GM21529 (cell line): ENCODE measurements at regions not wholly inside any gene's neighbourhood (a gene's known extent, or its start where the extent isn't known, plus 50 kb on each side); places are given as distances from the start of the nearest gene placed in this dataset.

Source experiments
- ATAC-seq: cut with Tn5 transposase; IDR thresholded peaks from one replicate; pipeline ENCODE4 v1.9.1; 2021; ENCODE audit not compliant: unreplicated experiment

DNA sequence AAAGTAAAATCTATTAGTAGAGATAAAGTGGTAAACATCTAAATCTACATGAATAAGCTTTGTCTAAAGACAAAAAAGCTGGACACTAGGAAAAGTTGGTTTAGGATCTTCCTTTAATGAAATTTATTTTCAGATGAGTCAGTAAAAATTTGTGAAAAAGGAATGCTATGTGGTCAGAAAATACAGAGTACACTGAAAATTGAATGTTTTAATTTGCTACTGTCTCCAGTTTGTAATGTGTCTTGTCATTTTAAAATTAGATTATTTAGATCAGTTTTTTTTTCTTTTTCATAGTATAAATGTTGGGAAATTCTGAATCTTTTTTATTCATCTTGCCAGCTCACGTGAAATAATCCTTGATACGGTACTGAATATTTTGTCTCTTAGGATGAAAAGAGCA, 56.9 kb downstream of the SLITRK6 start:
- ATAC-seq: no peak

DNA sequence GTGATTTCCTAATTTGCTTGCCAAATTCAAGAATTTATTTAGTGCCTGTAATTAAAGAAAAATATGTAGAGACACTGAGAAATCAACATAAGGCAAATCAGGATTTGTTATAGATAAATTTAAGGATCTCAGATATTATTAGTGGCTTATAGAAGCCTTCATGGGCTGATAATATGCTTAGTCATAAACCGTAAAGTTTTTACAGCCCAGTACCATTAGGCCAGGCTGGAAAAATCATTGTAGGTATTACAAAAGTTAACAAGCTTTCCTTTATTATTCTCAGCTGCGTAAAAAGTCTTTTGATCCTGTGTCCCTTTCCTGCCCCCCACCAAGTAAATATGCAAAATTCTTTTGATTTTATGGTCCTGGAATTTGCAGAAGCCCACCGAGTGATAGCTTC, 58.2 kb downstream of the SLITRK6 start:
- ATAC-seq: no peak

DNA sequence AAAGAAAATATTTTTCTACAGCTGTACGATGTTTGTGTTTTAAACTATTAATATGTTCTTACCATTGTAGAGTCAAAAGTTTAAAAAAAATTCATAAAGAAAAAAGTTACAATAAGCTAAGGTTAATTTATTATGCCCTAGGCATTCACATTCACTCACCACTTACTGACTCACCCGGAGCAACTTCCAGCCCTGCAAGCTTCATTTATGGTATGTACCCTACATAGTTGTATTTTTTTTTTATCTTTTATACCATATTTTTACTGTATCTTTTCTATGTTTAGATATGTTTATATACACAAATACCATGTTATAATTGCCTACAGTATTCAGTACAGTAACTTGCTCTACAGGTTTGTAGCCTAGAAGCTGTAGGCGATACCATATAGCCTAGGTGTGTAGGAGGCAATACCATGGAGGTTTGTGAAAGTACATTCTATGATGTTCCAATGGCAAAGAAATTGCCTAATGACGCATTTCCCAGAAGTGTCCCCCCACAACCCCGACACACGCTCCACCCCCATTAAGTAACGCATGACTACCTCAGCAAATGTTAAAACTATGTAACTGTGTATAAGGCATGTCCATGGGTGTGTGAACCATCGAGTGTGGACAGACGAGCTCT, 60.4 kb downstream of the SLITRK6 start:
- ATAC-seq: no peak

DNA sequence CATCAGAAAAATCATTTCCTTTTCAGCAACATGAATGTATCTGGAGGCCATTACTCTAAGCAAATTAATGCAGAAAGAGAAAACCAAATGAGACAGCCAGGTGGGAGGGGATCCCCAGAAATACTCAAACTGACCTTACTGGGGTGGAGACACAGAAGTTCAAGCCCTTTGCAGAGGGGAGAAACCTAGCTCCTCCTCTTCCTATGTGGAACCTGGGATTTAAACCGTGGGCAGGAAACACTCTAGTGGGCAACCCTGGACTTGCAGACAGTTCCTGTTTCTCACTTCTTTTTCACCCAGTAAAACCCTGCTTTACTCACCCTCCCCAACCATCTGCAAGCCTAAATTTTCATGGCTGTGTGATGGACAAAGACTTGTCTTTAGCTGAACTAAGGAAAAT, 61.3 kb downstream of the SLITRK6 start:
- ATAC-seq: no peak

DNA sequence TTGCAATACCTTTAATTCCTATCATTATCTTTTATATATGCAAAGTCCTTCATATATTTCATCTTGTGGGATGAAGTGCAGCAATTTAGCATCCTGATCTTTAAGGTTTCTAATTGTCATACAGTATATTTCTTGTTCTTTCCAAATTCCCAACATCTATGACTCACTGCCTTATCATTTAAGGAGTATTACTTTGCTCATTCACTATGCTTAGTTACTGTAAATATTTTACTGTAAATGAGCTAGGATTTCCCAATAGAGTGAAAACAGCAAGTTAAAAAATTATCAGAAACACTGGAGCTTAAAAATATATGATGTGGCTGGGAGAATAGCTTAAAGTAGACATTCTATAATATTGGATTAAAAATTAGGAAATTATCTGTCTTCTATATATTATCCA, 69.9 kb downstream of the SLITRK6 start:
- no peak for ATAC-seq

DNA sequence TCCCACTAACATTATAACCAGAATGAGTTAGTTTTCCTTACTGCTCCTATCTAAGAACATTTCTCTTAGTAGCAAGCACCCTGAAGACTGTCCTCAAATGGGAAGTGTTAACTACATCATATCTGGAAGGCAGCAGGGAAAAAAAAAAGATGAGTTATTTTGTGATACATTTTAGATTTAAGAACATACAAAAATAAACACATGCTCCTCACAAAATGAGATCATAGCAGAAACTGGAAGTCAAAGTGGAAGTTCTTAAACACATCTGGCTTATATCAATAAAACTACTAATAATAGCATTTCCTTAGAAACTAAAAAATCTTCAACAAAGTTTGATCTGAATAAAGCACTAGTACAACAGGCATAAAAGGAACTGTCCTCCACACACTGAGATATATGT, 70.4 kb downstream of the SLITRK6 start:
- no peak for ATAC-seq

DNA sequence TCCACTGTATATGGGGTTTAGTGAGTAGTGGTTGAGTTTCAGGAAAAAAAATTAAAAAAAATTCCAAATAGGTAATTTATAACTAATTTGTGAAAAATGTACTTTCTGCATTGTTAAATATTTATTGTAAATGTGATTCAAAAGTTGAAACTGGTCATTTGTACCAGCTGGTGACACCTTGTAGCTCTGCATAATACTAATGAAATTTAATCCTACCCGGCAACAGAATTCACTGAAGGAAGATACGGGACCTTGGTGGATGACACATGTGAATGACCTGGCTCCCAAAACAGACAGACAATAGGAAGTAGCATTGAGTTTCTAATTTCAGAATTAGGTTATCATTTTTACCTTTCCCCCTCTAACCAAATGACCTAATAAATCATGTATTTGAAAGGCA, 73.8 kb downstream of the SLITRK6 start:
- no peak for ATAC-seq

DNA sequence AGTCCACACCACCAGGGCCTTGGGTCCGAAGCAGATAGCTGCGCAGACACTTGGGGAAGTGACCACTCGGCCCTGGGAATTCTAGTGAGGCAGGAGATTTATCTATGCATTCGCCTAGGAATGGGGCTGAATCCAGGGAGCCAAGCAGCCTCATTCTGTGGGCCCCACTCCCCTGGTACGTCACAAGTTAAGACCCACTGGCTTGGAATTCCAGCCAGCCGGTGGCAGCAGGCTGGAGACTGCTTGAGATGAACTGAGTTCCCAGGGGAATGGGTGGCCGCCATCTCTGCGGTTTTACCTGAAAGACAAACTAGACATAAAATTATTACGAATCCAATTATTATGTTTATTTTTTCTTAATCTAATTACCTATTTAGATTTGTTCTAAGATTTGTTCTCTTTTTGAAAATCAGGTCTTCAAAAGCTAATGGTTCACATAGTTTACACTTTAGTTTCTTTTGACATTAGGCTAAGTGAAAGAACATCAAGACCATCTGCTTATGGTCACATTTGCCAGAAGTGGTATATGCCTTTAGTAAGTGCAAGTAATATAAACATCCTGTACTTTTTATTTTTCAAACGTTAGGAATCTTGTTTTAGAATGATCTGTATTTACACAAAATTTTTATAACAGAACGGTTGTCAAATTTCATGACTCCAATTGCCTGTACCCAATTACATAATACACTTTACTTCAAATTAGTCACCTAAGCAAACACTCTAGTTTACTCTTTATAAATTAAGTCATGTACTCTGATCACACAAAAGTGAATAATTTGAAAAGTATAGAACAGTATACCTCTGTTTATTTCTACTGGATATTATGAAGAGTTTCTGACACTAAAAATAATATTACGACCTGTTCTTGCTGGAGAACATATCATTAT, 74.4 kb downstream of the SLITRK6 start:
- no peak for ATAC-seq

DNA sequence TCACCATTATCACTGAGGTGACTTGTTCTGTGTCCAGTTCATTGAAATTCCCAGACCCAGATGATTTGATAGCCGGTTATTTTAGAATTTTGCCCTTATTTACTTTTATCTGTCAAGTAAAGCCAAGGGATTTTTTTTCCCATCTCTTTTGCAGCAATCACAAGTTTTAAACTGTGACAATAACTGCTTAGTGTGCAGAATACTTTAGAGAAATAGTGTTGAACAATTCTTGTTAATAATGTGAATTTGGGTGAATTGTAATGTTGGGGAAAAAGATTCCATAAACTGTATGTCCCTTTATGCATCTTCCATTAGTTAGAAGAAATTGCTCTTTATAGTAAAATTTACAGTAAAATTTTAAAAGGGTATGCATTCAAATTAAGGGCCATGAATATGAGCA, 79.5 kb downstream of the SLITRK6 start:
- no peak for ATAC-seq

DNA sequence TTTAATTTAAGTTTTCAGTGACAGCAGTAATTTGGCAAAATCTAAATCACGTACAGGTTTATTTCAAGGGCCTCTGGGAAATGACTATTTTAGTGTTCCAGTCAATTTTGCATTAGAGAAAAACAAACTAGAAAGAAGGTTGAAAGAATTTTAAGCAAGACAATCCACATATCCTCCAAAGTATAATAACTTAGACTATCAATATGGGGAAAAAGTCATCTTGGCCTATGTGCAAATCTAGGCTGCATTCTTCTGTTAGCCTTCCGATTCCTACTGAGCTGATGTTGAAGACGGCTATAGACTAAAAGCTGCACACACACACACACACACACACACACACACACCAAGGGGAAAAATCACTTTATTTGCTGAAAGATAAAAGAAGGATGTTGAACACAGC, 81.3 kb downstream of the SLITRK6 start:
- ATAC-seq: no peak

DNA sequence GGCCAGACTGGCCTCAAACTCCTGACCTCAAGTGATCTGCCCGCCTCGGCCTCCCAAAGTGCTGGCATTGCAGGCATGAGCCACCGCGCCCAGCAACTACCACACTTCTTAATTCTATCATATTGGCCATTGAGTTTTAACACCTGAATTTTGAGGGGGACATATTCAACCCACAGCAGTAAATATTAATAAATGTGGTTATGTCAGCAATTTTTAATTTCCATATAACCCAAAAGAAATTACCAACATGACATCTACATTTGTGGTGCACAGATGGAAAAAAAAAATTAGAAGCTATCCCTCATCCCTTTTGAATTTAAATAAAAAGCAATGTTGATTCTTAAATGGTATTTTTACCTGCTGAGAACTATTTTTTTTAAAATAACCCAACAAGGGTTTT, 88.7 kb downstream of the SLITRK6 start:
- no peak for ATAC-seq

DNA sequence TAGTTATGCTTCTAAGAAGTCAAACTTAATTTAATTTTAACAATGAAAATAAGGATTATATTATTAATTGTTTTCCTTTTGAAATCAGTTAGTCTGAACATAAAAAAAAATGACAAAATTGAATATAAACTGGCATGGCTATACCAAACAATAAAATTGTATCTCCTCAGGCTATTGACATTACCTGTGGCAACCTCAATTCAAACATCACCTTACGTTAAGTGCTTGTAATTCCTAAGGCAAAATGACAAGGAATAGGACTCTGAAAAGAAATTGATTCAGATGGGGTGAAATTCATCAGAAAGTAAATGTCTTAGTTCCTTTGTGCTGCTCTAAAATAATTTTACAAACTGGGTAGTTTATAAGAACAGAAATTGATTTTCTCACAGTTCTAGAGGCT, 89.5 kb downstream of the SLITRK6 start:
- no peak for ATAC-seq

DNA sequence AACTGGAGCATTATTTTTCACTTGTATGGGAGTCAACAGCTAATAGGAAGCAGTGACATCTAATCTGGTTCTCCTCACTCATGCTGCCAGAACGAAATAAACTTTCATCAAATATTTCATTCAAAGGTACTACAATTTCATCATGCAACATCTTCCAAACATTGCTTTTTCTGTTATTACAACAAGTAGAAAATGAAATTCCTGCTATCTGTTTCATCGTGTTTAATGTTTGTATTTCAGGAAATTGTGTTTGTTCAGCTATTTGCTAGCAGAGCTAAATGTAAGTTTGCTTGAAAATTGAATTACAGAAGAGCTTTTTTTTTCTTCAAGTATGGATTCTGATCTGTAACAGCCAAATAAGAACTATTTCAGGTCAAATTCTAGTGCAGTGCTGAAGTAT, 90.1 kb downstream of the SLITRK6 start:
- ATAC-seq: no peak

DNA sequence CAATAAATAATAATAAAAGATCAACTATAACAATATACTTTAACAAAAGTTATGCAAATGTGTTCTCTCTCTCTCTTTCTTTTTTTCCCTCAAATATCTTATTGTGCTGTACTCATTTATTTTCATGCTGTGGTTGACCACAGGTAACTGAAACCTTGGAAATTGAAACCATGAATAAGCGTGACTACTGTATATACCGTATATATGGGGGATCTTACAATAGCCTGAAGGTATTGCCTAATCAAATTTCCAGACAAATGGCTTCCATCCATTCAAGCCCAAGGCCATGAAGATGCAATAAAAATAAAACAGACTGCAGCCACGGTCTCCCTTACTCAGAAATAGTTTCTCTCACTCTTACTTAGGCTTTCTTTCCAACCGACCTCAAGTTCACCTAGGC, 98.3 kb downstream of the SLITRK6 start:
- ATAC-seq: no peak

DNA sequence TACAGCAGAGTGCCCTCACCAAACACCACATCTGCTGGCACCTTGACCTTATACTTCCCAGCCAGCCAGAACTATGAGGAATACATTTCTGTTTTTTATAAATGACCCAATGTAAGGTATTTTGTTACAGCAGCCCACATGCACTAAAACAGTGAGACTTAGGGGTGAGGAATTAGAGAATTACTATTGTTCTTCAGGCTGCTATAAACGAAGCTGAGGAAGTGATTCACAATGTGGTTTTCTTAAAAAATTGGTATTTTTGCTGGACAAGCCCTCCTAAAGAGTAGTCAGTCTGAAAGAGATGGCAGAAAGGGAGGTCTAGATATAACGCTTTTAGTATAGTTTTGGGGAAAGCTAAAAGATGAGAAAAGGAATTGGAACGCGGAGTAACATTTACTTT, 101.0 kb downstream of the SLITRK6 start:
- no peak for ATAC-seq

DNA sequence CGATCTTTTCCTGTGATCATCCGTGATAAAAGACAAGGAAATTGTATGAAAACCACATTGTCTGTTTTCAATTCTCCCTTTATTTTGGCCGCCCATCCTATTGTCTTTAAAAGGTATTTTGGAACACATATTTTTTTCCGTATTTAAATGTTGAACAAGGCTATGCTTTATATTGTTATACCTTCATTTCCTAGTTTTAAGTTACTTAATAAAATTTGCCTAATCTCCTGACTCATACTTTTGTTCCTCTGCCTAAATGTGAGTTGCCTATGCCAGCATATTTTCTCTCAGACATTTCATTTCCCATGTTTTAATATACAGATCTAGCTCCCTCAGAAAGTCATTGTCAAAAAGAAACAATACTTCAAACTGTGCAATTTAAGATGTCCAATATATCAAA, 104.2 kb downstream of the SLITRK6 start:
- ATAC-seq: no peak

DNA sequence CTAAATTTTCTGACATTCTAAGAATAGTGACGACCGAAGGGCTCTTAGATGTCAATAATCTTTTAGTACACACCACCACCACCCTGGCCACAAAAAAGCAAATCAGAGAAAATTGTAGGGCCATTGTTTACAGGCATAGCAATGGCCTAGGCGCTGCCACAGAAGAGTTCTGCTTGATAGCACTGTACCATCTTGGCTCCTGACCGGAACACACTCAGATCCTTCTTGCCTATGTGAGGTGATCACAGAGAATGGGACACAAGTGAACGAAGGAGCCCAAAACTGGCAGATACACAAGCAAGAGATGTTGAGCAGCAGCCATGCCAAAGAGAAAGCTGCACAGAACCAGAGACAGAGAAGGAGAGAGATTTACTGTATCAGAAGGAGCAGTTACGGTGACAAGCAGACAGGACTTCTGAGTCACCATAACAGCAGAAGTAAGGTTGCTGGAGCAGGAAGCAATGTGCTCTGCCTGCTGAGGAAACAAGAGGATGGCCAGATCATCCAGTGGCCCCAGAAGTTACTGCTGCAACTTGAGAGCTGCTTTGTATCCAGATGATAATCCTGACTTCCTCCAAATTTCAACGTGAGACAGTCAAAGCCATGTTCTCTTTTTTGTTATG, 105.2 kb downstream of the SLITRK6 start:
- no peak for ATAC-seq

DNA sequence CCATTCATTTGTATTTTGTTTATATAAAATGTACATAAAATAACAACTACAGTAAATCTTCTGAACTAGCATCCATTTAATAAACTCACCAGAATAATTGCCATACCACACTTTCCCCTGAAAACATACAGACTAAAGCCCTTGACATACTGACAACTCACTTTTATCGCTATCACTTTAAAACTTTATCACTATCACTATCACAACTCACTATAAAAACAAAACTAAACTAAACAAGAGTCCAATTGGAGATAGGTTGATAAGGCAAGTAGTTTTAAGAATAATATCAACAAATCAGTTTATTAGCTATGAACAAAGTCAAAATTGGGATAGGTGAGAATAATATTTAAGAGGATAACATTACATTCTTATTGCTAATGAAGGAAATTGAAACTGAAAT, 108.9 kb downstream of the SLITRK6 start:
- ATAC-seq: no peak

DNA sequence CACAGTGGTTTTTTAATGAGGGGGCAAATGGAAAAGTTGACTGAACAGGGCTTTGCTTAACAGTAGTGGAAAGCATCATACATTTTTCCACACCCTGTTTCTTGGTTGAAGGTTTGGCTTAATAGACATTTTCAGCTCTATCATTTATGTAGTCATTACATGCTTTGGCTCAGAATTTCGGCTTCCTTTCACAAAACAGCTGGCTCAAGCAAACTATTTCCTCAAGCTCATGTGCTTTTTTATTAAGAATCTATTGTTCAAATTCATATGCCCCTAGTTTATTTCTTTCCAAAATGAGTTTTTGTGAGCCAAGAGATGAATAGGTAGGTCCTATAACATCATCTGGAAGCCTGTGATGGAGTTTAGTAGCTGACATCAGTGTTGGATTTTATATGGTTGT, 113.8 kb downstream of the SLITRK6 start:
- no peak for ATAC-seq

DNA sequence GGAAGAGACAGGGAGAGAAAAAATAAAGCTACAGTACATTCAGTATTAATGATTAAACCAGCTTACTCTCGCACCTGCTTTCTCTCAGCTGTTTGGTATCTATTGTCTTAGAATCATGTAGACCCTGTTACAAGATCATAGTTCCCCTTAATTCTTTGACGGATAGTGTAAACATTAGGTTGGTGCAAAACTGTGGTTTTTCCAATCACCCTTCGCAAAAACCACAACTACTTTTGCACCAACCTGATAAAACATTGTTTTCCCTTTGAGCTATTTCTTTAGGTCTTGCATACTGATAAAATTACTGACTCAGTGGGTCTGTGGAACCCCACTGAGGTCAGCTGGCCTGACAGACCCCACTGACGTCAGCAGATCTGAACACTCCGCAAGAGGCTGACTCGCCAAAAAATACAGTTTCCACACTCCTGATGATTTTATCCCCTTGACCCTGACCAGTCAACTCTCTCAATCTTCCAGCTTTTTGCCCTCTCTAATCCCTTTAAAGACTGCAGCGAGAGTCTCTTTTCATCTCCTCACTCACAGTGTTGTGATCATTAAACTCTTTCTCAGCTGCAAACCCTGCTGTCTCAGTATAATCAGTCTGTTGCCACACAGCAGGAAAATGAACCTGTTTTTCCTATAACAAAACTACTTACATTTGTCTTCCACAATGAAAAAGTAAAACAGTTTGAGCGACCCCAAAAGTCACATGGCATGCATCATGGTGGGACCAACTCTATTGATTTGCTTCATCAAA, 123.9 kb downstream of the SLITRK6 start:
- no peak for ATAC-seq

DNA sequence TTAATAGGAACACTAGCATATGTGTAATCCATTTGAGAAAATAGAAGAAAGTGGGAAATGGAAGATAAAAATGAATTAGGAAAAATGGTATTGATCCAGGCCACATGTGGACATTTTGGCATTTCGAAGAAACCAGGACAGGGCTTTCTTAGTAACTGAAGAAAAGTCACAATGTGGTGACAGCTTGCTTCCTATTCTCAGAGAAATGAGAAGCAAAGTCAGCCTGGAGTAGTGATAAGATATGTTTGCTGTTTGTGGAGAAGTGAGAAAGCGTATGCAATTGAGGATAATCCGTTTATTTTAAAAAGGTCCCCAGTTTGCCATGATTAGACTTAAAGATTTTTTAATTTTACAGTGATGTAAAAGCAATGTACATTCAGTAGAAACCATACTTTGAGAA, 127.9 kb downstream of the SLITRK6 start:
- ATAC-seq: no peak

DNA sequence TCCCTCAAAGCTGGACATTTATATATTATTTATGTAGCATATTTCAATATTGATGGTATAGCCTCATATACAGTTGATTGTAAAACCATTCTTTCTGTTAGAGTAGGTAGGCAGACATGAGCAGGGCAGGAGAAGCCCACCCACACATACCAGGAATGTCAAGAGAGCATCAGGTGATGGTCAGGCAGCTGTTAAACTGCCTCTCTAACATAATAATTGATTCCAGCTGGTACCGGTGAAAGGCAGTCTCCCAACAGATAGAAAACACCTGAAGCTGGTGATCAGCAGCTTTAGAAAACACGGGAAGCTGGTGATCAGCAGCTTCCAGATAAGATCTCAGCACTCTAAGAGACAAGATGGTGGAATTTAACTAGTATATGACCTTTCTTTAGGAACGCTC, 132.9 kb downstream of the SLITRK6 start:
- ATAC-seq: no peak
